HG03565 (cell line): ENCODE measurements at regions not wholly inside any gene's neighbourhood (a gene's known extent, or its start where the extent isn't known, plus 50 kb on each side); places are given as distances from the start of the nearest gene placed in this dataset.

Source experiments
- ATAC-seq: cut with Tn5 transposase; IDR thresholded peaks from one replicate; pipeline ENCODE4 v1.9.1; 2021; ENCODE audit warnings: mild to moderate bottlenecking, moderate library complexity; ENCODE audit not compliant: unreplicated experiment

DNA sequence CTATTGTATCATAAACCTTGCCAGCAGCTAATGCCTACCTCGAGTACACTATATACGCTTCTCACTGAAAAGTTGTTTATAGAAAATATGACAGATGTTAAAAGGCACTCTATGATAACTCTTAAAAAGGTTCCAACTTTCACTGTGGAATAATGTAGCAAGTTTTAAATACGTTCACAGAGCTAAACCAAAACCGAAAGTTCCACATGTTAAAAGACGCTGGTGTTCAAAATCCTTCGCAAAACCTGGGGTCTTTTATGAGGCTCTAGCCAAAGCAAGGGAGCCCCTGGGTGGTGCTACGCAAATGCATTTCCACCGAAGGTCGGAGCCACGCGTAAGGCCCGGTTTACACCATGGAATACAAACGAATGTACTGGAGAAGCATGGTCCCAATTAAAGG is 103.7 kb upstream of the TENM3 start:
- no peak for ATAC-seq

DNA sequence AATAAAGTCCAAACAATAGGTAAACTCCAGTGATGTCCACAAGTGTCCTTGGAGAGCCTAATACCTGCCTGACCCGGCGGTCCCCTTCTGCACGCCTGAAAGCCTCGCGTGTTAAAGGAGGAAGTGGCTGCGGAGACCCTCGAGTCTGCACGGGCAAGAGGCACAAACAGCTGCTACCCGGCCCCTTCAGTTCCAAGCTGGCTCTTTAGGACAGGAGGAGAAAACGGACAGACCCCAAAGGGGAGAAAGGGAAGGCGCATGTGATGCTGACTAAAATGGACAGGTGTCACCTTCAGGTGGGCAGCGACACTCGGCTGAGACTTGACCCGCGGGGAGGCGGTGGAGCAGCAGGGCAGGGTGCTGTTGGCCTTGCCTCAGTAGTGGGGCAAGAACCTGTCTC is 102.7 kb upstream of the TENM3 start:
- ATAC-seq, result no peak

DNA sequence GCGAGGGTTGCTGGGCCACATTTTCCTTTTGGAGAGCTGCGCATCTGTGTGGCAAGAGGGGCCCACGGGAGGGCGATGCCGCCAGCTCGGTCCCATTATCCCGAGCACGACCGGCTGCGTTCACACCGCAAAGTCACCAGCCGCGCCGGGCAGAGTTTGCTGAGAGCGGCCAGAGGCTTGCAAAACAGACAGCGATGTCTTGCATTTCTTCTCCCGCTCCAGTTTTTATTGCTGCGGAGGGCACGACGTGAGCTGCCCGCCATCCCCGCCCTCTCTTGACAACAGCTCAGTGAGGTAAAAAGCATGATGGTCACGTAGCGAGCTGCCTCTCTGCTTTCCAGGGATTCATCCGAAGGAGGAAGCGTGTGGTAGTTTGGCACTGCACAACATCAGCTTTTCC is 102.1 kb upstream of the TENM3 start:
- ATAC-seq, result no peak

DNA sequence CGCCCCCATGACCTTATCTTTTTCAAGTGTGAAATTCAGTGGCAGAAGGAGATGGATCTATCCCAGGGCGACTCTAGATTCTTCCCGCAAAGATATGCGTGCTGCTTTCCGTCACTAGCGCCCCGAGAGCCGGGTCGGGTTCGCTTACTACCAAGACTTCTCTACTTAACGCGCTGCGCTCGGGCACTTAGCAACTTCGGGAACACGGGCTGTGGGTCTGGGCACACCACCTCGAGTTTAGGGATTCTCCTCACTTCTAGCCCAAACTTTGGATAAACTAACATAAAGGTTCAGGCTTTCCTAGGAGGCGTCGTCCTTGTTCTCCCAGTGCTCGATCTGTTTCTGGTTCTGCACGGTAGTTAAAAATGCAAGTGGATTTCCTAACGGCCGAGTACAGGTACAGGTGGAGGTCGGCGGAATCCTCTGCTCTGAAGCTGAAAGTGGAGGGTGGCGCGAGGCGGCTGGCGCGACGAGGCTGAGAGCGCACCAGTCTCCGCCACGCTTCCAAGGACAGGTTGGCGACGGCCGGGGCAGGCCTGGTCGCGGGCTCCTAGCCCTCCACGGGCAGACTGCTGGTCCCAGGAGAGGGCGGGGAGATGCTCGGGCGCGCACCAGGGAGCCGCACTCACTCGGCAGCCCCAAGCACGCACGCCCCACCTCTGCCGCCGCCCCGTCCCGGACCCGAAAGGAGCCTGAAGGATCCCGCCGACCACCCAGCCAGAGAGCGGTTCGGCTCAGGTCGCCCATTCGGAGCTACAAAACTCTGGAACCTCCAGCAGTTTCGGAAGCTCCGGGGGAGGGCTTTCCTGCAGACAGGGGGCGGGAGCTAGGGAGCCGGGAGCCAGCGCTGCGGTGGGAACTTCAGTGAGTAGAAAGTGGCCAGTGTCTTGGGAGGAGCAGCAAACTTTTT is 100.8 kb upstream of the TENM3 start:
- no peak for ATAC-seq

DNA sequence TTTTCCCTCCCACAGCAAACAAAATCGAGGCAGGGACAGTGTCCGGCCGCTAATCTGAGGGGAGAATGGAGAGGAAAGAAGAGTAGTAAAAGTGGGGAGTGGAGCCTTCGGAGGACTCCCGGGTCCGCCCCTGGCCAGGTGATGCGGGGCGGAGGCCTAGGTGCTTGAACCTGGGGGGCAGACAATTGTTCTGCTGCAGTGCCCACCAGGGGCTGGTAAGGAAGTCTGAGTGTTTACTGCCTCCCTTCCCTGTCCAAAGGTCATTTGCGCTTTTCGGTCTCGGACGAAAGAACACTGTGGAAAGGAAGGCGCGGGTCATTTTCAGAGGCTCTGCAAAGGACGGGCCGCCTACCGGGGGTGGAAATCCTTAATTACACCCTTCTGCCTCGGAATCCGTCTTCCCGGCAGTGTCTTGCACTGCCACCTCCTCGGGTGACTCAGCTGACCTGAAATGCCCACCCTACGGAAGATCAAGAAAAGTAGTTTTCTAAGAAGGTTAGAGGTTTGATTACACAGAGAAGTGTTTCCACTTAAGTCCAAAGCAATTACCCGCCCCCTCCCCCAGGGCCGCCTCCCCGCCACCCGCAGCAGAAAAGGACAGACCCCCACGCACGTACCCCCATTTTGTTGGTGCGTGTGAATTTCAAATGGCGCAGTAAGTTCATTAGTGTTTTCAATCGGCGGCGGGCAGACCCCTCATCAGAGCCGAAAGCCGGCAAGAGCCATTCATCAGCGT is 99.9 kb upstream of the TENM3 start:
- no peak for ATAC-seq

DNA sequence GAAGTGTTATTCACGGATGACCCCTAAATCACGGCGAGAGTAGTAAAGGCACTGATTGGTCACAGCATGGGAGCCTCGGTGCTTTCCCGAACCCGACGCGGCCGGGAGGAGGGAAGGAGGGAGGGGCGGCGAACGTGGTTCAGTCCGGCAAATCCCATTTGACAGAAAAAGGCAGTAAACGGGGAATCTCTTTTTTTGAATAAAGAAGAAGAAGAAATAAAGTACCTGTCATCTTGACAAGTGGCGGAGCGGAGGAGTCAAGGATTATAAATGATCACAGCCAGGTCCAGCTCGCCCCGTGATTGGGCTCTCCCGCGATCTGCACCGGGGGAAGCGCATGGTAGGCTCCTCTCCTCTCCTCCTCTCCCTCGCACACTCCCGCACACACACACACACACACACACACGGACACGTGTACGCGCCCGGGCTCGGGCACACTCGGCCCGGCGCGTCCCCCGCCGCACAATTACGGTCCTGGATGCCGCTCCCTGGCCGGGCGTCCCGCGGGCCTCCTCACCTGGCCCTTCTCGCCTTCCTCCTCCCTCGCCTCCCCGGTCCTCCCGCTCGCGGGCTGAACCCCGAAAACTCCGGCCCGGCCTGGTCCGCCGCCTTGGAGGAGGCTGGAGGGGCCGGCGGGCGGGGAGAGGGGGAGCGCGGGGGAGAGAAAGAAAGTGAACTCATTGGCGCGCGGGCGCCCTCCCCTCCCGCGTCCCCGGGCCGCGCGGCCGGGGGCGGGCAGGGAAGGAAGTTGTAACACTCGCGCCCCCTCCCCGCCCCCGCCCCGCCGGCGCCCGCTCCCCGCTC is 99.2 kb upstream of the TENM3 start:
- ATAC-seq, result no peak

DNA sequence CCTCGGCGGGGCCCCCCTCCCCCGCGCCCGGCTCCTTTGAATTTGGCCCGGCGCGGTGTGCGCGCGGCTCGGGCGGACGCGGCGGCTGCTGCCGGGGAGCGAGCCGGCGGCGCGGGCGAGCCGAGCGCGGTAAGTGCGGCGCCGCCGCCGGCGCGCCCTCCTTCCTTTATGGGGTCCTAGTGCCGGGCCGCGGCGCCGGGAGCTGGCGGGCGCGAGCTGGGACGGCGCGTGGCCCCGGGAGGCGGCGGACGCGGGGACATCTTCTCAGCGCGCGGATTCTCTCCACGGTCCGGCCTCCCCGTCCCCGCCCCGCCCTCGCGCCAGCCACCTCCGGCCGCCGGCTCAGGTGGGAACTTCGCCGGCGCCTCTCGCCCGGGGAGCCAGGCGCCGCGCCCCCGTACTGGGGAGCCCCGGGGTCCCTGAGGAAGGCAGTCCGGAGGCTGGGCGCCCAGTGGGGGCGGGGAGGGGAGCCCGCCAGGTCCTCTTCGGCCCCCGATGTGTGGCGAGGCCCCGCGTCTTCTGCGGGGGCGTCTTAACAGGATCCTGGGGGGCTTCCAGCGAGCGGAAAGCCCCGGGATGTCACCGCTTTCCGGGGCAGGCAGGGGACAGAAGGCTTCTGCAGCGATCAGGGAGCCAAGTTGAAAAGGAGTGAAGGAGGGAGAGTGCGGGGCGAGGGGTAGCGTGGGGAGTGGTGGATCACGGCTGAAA is 98.4 kb upstream of the TENM3 start:
- no peak for ATAC-seq

DNA sequence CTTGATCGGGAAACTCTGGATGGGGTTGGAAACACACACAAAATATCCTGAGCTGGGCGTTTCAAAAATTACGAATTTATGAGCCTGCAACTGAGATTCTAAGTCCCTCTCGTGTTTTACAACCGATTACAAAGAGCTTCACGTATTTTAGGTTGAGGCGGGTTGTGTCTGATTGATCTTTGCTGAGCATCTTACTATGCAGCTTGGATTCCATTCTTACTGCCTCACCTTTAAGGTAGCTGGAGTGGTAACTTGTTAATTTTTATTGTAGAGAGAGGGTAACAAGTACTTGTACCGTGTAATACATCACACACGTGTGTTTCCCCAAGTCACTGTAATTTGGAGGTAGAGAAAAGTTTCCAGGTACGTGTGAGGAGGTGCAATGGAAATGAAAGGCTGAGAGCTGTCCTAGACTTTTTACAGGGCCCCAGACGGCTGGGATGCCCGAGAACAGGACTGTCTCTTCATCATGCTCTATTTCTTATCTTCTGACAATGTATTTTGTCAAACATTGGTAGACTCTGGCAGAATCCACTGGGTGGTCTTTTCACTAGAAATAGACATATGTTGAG is 97.8 kb upstream of the TENM3 start:
- ATAC-seq, result no peak

DNA sequence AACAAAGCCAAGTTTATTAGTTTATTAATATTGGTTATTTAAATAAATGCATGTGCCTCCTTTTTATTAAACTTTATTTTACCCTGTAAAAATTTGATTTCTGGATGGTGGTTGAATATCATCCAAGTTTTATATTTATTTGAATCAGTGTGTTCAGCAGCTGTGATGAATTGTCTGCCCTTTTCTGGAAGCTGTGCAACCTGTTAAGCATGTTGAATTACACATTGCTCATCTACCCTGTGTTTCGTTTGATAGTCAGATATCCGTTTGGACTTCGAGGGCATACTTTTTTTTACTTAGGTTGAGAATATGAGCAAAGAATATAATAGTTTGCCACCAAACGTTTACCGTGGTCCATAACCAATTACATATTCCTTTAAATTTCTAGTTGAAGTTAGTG is 95.8 kb upstream of the TENM3 start:
- no peak for ATAC-seq

DNA sequence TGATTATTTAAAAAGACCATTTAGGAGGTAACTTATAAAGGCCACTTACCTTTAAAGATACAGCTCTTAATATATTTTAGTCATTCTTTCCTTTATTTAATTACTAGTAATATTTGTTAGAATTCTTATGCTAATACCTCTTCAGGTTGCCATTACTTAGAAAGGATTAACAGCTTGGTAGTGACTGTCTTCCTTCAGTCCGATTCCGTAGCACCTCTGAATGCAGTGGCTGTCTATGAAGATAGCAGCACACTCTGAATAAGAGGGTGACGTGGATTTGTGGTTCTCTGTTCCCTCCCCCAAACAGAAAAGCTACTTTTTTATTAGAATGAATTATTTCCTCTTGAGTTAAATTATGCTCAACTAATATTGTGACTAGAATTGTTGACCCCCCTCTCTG is 92.6 kb upstream of the TENM3 start:
- no peak for ATAC-seq

DNA sequence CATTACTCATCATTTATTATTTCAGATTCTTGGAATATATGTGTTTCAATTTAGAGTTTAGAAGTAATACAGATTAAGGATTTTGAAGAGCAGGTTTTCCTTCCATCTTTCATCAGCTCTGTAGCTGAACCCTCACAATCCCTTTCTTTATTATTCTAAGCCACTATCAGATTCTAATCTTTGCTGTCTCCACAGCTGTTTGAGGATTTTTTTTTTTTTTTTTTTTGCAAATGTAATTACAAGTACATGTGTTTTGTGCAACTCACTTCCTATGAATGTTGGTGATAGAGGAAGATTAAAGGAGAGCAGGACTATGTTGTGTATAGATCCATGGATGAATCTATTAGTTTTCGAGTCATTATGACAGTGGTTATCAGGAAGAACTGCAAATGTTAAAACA is 87.4 kb upstream of the TENM3 start:
- ATAC-seq, result no peak

DNA sequence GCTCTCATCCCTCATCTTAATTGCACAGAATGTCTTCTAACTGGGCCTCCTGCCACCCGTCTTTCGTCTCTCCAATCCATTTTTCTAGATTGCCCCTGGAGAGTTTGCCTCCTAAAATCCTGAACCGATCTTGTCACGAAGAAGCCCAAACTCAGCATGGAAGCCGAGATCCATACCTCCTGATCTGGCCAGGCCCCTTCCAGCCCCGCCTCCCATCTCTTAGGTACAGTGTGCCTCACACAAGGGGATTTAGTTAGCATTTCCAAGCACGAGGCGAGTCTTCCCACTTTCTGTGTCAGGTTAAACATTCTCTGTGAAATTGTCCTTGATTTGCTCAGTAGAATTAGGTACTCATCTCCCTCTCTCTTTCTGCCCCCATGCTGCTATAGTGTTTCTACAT is 80.0 kb upstream of the TENM3 start:
- ATAC-seq, result no peak

DNA sequence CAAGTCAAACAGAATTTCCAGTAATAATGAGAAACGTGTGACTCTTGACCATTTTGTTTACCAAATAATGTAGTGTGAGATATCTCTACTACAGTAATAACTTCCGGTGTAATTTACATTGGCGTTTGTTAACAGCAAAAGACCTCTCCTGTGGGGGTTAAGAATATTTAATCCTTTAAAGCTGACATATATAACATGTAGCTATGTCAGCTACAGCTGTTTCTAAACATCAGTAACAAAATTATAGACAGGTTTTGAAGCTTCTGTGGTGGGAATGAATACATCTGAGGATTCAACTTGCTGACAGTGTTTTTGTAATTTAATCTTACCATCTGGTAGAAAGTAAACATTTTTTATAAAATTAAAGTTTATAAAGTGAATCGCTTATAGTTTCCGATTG is 73.6 kb upstream of the TENM3 start:
- ATAC-seq, result no peak

DNA sequence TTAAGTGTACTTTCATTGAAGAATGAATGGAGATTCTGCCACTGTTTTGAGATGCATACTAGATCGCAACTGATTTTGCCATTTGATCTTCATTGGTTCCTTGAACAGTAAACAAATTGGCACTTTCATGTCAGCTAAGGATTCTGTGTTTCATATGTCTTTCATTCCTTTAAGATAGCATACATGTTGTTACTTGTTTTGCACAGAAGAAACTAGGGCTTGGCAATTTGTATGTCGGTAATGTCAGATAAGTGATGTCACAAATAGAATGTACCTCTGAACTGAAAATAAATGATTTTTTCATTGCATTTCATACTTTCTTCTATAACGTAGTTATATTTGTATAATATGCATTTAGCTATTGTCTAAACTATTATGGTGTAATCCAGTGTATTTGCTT is 73.2 kb upstream of the TENM3 start:
- ATAC-seq, result no peak

DNA sequence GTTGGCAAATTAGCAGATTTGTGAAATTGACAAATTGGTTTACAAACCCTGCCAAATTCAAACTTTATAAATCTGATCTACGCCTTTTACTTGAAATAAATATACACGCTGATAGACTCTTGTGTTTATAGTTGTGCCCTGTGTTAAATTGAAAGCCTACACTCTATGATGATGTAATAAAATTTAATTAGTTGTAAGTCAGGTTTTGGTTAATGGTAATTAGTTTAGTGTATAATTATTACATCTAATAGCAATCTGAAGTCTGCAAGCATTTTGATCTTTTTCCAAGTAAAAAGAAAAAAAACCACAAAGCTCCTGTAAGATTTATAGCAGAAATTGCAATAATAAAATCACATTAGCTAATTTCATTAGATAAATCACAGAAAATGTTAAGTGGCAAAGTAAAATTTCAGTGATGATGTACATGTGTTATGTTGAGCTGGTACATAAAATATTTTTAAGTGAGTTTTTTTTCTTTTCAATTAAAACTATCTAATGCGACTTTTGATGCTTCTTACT is 72.7 kb upstream of the TENM3 start:
- no peak for ATAC-seq

DNA sequence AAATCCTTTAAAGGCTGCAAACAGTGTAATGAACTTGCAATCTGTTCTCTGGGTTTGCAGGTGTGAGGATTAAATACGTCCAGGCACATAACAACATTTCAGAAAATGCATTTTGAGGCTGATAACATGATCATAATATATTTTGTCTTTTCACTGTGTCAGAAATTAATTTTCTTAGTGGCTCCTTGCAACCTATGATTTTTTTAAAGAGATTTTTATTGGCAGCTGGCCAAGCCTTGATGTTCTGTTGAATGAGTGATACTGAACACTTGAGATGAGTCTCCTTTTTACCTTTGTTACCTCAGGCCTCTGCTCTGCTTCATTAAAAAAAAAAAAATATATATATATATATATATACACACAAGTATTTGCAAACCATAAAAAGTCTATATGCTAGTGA is 68.2 kb upstream of the TENM3 start:
- no peak for ATAC-seq

DNA sequence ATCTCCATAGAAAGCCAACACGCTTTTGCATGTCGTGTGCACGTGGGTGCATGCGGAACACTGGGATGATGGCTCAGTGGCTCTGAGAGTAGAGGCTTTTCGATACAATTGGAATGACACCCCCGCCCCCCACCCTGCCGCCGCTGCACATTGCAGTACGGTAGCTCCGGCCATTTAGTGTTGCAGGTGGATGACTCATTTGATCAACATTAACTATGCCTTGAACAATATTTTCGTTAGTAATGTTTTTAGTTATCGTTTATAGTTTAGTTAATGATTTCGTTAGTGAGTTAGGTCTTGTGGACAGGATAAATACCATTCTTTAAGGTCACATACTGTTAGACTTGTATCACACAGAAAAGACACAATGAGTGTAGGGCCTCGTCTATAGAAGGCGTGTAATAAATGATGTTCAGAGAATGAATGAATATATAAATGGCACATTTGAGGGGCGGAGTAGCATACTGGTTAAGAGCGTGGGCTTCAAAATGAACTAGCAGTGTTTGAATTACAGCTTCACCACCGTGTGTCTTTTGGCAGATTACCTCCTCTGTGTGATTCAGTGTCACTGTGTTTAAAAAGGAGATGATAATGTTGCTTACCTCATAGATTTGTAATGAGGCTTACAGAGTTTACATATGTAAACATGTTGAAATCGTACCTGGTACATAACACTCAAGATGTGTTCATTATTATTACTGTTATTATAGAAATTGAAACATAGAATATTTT is 67.2 kb upstream of the TENM3 start:
- ATAC-seq, result no peak

DNA sequence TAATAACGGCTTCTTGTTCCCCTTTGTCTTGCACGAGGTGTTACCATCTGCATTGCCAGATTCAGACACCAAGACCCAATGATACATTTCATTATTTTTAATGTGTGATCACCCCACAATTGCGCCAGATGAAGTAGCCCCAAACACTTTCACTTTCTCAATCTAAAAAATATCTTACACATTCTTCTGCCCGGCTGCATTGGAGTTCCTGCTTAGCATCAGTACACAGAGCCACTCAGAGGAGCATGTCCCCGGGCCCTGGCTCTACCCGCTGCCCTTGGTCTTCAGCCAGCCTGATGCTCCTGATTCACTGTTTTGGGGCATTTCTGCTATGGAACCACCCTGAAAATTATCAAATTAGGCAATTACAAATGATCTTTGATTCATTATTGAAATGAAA is 66.0 kb upstream of the TENM3 start:
- ATAC-seq, result no peak

DNA sequence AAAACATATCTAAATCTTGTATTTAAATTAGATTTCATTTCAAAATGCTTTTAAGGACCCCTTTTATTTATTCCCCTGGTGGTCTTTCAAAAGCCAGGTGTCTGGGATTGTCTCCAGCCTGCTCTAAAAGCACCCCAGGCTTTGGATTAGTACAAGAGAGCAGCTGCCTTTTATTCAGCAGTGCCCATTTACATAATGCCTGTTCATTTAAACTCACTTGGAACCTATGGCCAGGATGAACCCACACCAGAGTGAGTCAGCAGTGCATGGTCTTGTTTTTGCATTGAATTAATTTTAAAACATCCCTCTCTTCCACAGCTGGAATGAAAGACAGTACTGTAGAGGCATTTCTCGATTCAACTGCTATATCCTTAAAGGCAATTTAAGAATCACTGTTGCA is 64.1 kb upstream of the TENM3 start:
- ATAC-seq, result no peak

DNA sequence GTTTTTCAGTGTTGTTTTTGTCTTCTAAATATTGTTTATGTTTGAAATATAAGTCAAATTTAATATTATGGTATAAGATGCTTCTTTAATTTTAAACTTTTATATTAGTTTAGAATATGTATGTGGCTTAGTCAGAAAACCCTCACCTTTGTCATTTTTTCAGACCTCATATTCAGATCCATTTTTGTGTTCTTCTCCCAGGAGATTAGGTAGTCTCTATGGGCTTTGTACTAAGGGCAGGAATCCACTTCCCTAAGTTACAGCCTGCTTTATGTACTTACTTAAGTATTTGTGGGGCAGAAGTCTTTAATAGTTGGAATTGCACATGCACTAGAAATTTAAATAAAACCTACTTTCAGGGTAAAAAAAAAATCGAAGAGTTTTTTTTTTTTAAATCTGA is 63.5 kb upstream of the TENM3 start:
- no peak for ATAC-seq
